GM12892 (cell line): ENCODE measurements at regions not wholly inside any gene's neighbourhood (a gene's known extent, or its start where the extent isn't known, plus 50 kb on each side); places are given as distances from the start of the nearest gene placed in this dataset.

ENCODE experiments used
- POLR2A ChIP-seq: IDR thresholded peaks from 2 replicates; pipeline ENCODE4 v1.6.1; 2011; ENCODE audit warnings: low read depth, low read length, control low read depth
- TAF1 ChIP-seq: IDR thresholded peaks from 2 replicates; pipeline ENCODE4 v1.6.1; 2011; ENCODE audit warnings: low read depth, mild to moderate bottlenecking, control low read depth, low read length, borderline replicate concordance

GRCh38 chr15:95979286-95979685 is 351.2 kb upstream of the NR2F2 start:
- TF ChIP-seq POLR2A = no peak
- TF ChIP-seq TAF1 = no peak
